A673 (cell line): ENCODE measurements at regions not wholly inside any gene's neighbourhood (a gene's known extent, or its start where the extent isn't known, plus 50 kb on each side); places are given as distances from the start of the nearest gene placed in this dataset.

ENCODE experiments used
- EZH2 ChIP-seq: fragments of 200-600 bp; sonication (generic); IDR thresholded peaks from 2 replicates; pipeline ENCODE4 v1.6.1; 2017; ENCODE audit warnings: borderline replicate concordance, low read depth, mild to moderate bottlenecking, mixed read lengths, antibody characterized with exemption, low read length; ENCODE audit not compliant: poor library complexity, severe bottlenecking
- TF ChIP-seq, protein P1 (sequence below): fragments of 300-800, 200-600 bp; sonication (generic); conservative IDR thresholded peaks from 2 replicates; pipeline ENCODE4 v1.5.1; 2017; ENCODE audit warnings: low read depth, mild to moderate bottlenecking, antibody characterized with exemption, low read length, moderate library complexity, mixed read lengths

DNA sequence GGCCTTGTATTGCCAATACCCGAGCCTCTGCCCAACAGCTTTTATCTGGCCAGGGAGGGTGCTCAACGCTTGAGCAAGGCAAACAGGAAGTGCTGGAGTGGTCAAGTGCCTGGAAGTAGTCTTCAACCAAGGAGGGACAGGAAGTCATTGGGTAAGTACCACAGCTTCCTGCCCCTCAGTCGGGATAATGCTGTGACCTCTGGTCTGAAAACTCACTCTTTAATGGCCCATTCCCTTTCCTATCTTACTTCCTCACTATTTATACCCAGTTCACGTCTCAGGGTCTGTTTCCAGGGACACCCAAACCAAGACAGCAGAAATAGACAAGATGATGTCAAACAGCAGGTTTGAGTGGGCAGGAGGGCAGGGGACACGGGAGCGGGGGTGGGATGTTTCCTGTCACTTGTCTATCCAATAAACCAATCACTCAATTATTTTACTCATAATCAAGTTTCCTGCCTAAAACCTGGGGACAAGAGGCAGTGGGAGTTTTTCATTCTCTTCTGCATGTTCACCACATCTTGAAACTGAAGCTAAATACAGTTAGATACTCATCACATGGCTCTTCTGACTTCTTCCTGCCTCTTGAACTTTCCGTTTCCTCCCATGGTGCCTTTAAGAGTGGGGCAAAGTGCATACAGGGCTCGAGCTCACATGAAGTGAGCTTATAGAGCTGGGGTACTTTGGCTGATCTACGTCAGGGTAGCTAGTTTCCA is 68.9 kb upstream of the CAB39 start:
- TF ChIP-seq, protein P1, sequence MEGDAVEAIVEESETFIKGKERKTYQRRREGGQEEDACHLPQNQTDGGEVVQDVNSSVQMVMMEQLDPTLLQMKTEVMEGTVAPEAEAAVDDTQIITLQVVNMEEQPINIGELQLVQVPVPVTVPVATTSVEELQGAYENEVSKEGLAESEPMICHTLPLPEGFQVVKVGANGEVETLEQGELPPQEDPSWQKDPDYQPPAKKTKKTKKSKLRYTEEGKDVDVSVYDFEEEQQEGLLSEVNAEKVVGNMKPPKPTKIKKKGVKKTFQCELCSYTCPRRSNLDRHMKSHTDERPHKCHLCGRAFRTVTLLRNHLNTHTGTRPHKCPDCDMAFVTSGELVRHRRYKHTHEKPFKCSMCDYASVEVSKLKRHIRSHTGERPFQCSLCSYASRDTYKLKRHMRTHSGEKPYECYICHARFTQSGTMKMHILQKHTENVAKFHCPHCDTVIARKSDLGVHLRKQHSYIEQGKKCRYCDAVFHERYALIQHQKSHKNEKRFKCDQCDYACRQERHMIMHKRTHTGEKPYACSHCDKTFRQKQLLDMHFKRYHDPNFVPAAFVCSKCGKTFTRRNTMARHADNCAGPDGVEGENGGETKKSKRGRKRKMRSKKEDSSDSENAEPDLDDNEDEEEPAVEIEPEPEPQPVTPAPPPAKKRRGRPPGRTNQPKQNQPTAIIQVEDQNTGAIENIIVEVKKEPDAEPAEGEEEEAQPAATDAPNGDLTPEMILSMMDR = no peak
- TF ChIP-seq EZH2 = no peak
